ENCODE measurements at regions not wholly inside any gene's neighbourhood (a gene's known extent, or its start where the extent isn't known, plus 50 kb on each side); places are given as distances from the start of the nearest gene placed in this dataset.
"Not testable (repeated sequence)": the region's sequence is repeated elsewhere in the genome, so short reads cannot be mapped to it uniquely, and the experiment has no call there.

GRCh38 chrX:7617994-7618393 is 225.0 kb upstream of the VCX start:
- Histone ChIP-seq H3K4me3 (no peak overlapping the region), H3K4me1 (ENCODE audit: control insufficient read depth in 5 of 5, insufficient read depth in 5 of 5, low read length in 5 of 5) (no peaks in the 10 kb centered on the region), H3K9ac (ENCODE audit: insufficient read depth in 1 of 2, low read length in 2 of 2) (no peak overlapping the region), H3K36me3 (ENCODE audit: control insufficient read depth in 4 of 4, insufficient read depth in 4 of 4, low read length in 4 of 4) (no peaks in the 10 kb centered on the region), H3K27ac (ENCODE audit: low read depth in 1 of 2, low read length in 1 of 2) (no peak overlapping the region), H3K9me3 (ENCODE audit: control insufficient read depth in 4 of 4, insufficient read depth in 3 of 4, low read length in 3 of 4) (no peaks in the 10 kb centered on the region), H3K27me3 (ENCODE audit: control insufficient read depth in 3 of 3, insufficient read depth in 3 of 3, low read length in 2 of 3) (peaks cover 0 to 13% (median 5%) of the 10 kb centered on the region in 3 donors)
- ATAC-seq (ENCODE audit: insufficient read depth, low FRiP score) (no peak), DNase-seq (no peak)
- 74 to 84% methylated on average over 3 of the region's 3 CpGs for WGBS, 2 donors
- TF ChIP-seq CTCF (IDR thresholded peaks at IDR 0.05; ENCODE audit: control extremely low read depth, extremely low read depth) = no peak

- 58% methylated on average over 3 of the region's 3 CpGs for WGBS, 2 donors
- Histone ChIP-seq H3K27ac (ENCODE audit: low read depth in 1 of 2, low read length in 1 of 2) (no peak overlapping the region), H3K4me1 (ENCODE audit: control insufficient read depth in 5 of 5, insufficient read depth in 5 of 5, low read length in 5 of 5) (no peaks in the 10 kb centered on the region), H3K36me3 (ENCODE audit: control insufficient read depth in 4 of 4, insufficient read depth in 4 of 4, low read length in 4 of 4) (no peaks in the 10 kb centered on the region), H3K27me3 (ENCODE audit: control insufficient read depth in 3 of 3, insufficient read depth in 3 of 3, low read length in 2 of 3) (peaks cover 0 to 9% (median 5%) of the 10 kb centered on the region in 3 donors), H3K4me3 (no peak overlapping the region), H3K9ac (ENCODE audit: insufficient read depth in 1 of 2, low read length in 2 of 2) (no peak overlapping the region), H3K9me3 (ENCODE audit: control insufficient read depth in 4 of 4, insufficient read depth in 3 of 4, low read length in 3 of 4) (no peaks in the 10 kb centered on the region)
- ATAC-seq (ENCODE audit: insufficient read depth, low FRiP score) (no peak), DNase-seq (no peak)
- no peak for TF ChIP-seq CTCF (IDR thresholded peaks at IDR 0.05; ENCODE audit: control extremely low read depth, extremely low read depth)
These were observed 228.4 kb upstream of the VCX start for GRCh38 chrX:7614616-7615015.

GRCh38 chrX:7608625-7609024 is 234.3 kb upstream of the VCX start:
- WGBS, 2 donors = 99% methylated on average over 27 of the region's 29 CpGs; no CpG with 5 or more reads in 1 of the 2 donors
- DNase-seq; ATAC-seq (ENCODE audit: insufficient read depth, low FRiP score): not testable (repeated sequence)

GRCh38 chrX:7606039-7606652 is 236.8 kb upstream of the VCX start:
- no peaks in the 10 kb centered on the region for H3K27me3 ChIP-seq (ENCODE audit: control insufficient read depth in 3 of 3, insufficient read depth in 3 of 3, low read length in 2 of 3)
- H3K9me3 ChIP-seq (ENCODE audit: control insufficient read depth in 4 of 4, insufficient read depth in 3 of 4, low read length in 3 of 4) = peaks cover 0 to 8% (median 2%) of the 10 kb centered on the region in 4 donors
- ATAC-seq (ENCODE audit: insufficient read depth, low FRiP score) = no peak
- no peak for TF ChIP-seq CTCF (IDR thresholded peaks at IDR 0.05; ENCODE audit: control extremely low read depth, extremely low read depth)
- no peak for DNase-seq
- H3K9ac ChIP-seq (ENCODE audit: insufficient read depth in 1 of 2, low read length in 2 of 2) = no peak overlapping the region
- no peaks in the 10 kb centered on the region for H3K36me3 ChIP-seq (ENCODE audit: control insufficient read depth in 4 of 4, insufficient read depth in 4 of 4, low read length in 4 of 4)
- WGBS, 2 donors = 52 to 73% methylated on average over 7 of the region's 7 CpGs
- no peak overlapping the region for H3K27ac ChIP-seq (ENCODE audit: low read depth in 1 of 2, low read length in 1 of 2)
- no peaks in the 10 kb centered on the region for H3K4me1 ChIP-seq (ENCODE audit: control insufficient read depth in 5 of 5, insufficient read depth in 5 of 5, low read length in 5 of 5)
- H3K4me3 ChIP-seq = no peak overlapping the region

More at GRCh38 chrX:7608625-7609024, 234.3 kb upstream of the VCX start:
- H3K9ac ChIP-seq (ENCODE audit: insufficient read depth in 1 of 2, low read length in 2 of 2); H3K36me3 ChIP-seq (ENCODE audit: control insufficient read depth in 4 of 4, insufficient read depth in 4 of 4, low read length in 4 of 4); H3K27ac ChIP-seq (ENCODE audit: low read depth in 1 of 2, low read length in 1 of 2); H3K9me3 ChIP-seq (ENCODE audit: control insufficient read depth in 4 of 4, insufficient read depth in 3 of 4, low read length in 3 of 4); H3K4me3 ChIP-seq; H3K4me1 ChIP-seq (ENCODE audit: control insufficient read depth in 5 of 5, insufficient read depth in 5 of 5, low read length in 5 of 5); H3K27me3 ChIP-seq (ENCODE audit: control insufficient read depth in 3 of 3, insufficient read depth in 3 of 3, low read length in 2 of 3): not testable (repeated sequence)
